ENCODE measurements at regions not wholly inside any gene's neighbourhood (a gene's known extent, or its start where the extent isn't known, plus 50 kb on each side); places are given as distances from the start of the nearest gene placed in this dataset.

DNA sequence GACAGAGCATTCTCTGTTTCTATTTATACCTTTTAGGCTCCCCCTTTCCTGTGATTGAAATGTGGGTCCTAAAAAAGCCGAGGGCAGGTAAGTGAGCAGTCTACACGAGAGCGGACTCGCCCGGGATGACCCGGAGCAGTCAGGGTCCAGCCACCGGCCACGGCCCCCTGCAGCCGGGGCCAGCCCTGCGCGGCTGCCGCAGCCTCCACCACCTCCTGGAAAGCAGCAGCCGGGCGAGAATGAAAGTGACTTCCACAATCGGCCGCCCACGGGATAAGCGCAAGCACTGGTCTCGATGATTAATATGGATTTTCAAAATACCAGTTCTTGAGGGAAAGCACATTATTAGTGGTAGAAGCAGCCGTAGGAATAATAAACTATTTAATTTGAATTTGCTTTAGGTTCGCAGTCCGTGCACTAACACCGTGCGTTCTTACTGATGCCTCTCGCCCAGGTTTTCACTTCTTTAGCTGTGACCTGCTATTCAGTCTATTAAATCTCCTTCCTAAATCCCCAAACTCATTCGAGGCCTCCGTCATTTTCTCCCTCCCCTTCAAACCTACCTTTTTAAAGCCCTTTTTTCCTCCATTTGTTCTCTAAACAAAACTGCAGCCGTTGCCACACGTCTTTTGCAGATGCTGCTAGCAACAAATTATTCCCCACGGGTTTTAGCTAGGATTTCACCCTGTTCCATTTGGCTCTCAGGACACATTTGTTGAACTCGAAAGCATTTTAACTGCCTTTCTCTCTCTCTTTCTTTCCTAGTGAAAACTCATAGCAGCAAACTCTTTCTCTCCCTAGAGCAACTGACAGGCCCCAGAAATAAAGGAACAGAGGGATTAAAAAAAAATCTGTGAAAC lies 1015.1 kb upstream of the PIK3C3 start:
- in situ Hi-C loops (cut with MboI; ENCODE audit: low pct_ligation_motif_present in 1 of 4, low pct_unique_long_range_greater_than_20kb in 1 of 4, low sequenced_read_pairs in 3 of 4): no loop called here
- Histone ChIP-seq H3K4me3 (no peak overlapping the region), H3K9me3 (no peaks in the 10 kb centered on the region), H3K27ac (no peak overlapping the region), H3K36me3 (no peaks in the 10 kb centered on the region), H3K27me3 (no peaks in the 10 kb centered on the region), H3K4me1 (no peaks in the 10 kb centered on the region)
- no peak for DNase-seq
- 84 to 86% methylated on average over 27 to 31 of the region's 31 CpGs for WGBS, 2 donors (ENCODE audit: low coverage in 1 of 2)
- intact Hi-C loops (cut with DNase I; ENCODE audit: low total_unique reads): no loop called here
- TF ChIP-seq, protein P1, sequence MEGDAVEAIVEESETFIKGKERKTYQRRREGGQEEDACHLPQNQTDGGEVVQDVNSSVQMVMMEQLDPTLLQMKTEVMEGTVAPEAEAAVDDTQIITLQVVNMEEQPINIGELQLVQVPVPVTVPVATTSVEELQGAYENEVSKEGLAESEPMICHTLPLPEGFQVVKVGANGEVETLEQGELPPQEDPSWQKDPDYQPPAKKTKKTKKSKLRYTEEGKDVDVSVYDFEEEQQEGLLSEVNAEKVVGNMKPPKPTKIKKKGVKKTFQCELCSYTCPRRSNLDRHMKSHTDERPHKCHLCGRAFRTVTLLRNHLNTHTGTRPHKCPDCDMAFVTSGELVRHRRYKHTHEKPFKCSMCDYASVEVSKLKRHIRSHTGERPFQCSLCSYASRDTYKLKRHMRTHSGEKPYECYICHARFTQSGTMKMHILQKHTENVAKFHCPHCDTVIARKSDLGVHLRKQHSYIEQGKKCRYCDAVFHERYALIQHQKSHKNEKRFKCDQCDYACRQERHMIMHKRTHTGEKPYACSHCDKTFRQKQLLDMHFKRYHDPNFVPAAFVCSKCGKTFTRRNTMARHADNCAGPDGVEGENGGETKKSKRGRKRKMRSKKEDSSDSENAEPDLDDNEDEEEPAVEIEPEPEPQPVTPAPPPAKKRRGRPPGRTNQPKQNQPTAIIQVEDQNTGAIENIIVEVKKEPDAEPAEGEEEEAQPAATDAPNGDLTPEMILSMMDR (IDR thresholded peaks at IDR 0.05): no peak
- TF ChIP-seq POLR2AphosphoS5 (IDR thresholded peaks at IDR 0.05) (no peak), EP300 (IDR thresholded peaks at IDR 0.05; ENCODE audit: low read depth) (no peak), POLR2A (IDR thresholded peaks at IDR 0.05) (no peak)

DNA sequence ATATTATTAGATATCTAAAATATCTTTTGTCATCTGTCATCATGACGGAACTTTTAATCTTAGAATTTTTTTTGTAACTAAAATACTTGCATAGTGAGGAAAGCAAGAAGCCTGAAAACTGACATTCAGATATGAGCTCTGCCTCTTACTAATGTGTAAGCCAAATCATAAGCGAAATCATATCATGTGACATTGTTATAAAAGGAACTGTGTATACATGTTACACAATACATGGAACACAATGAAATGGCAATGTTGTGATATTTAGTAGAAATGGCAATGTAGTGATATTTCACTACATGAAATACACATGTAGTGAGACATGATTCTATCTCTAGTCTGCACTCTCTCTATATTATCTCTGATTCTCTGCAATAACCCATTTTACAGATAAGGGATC lies 1016.4 kb upstream of the PIK3C3 start:
- H3K4me3 ChIP-seq: no peak overlapping the region
- in situ Hi-C loops (cut with MboI; ENCODE audit: low pct_ligation_motif_present in 1 of 4, low pct_unique_long_range_greater_than_20kb in 1 of 4, low sequenced_read_pairs in 3 of 4) (no loop called here), intact Hi-C loops (cut with DNase I; ENCODE audit: low total_unique reads) (no loop called here)
- TF ChIP-seq POLR2A (IDR thresholded peaks at IDR 0.05) (no peak), POLR2AphosphoS5 (IDR thresholded peaks at IDR 0.05) (no peak), EP300 (IDR thresholded peaks at IDR 0.05; ENCODE audit: low read depth) (no peak)
- TF ChIP-seq, protein P1 (IDR thresholded peaks at IDR 0.05): no peak
- H3K9me3 ChIP-seq: no peaks in the 10 kb centered on the region
- H3K27ac ChIP-seq: no peak overlapping the region
- no peak for DNase-seq
- H3K36me3 ChIP-seq: no peaks in the 10 kb centered on the region
- WGBS, 2 donors (ENCODE audit: low coverage in 1 of 2): 74 to 81% methylated on average over 2 of the region's 2 CpGs
- no peaks in the 10 kb centered on the region for H3K4me1 ChIP-seq
- no peaks in the 10 kb centered on the region for H3K27me3 ChIP-seq

DNA sequence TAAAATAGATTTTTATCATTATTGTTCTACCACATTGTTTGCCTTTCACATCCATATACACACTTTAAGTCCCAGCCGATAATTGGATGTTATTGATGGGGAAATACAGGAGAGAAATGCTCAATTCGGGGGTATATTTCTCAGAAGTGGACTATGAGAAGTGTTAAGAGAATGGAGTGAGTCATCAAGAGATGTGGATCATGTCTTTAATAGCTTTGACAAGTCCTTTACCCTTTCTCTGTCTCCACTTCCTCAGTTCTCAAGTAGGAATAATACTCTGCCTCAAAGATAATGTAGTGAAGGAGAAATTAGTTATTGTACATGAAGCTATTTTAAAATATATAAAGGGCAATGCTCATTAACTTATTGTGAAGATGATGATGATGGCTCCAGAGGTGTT lies 1017.6 kb upstream of the PIK3C3 start:
- DNase-seq: no peak
- intact Hi-C loops (cut with DNase I; ENCODE audit: low total_unique reads): no loop called here
- Histone ChIP-seq H3K27ac (no peak overlapping the region), H3K4me1 (no peaks in the 10 kb centered on the region), H3K27me3 (no peaks in the 10 kb centered on the region), H3K9me3 (no peaks in the 10 kb centered on the region), H3K4me3 (no peak overlapping the region), H3K36me3 (no peaks in the 10 kb centered on the region)
- in situ Hi-C loops (cut with MboI; ENCODE audit: low pct_ligation_motif_present in 1 of 4, low pct_unique_long_range_greater_than_20kb in 1 of 4, low sequenced_read_pairs in 3 of 4): no loop called here
- TF ChIP-seq, protein P1 (IDR thresholded peaks at IDR 0.05): no peak
- TF ChIP-seq POLR2AphosphoS5 (IDR thresholded peaks at IDR 0.05): no peak
- TF ChIP-seq EP300 (IDR thresholded peaks at IDR 0.05; ENCODE audit: low read depth): no peak
- no peak for TF ChIP-seq POLR2A (IDR thresholded peaks at IDR 0.05)
- 84 to 86% methylated on average over 2 of the region's 2 CpGs for WGBS, 2 donors (ENCODE audit: low coverage in 1 of 2)

DNA sequence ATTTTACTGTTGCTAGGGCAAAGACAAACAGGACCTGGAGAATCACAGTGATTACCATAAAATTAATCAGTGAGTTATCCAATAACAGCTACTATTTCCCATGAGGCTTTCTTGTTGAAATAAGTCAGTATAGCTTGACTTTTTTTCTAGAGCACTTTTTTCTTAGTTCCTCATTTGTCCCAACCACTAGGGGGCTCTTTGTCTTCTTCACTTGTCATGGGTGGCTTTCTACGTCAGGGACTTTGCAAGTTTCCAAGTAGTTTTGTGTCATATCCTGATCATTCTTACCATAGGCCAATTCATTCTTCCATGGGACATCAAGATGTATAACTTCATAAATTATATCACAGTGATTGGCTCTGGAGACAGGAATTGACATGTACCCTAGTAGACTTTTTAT lies 1019.6 kb upstream of the PIK3C3 start:
- no peak for TF ChIP-seq POLR2A (IDR thresholded peaks at IDR 0.05)
- TF ChIP-seq, protein P1 (IDR thresholded peaks at IDR 0.05): peak in 3 of 5 experiments; percentile 14 to 35 (median 15)
- TF ChIP-seq POLR2AphosphoS5 (IDR thresholded peaks at IDR 0.05): no peak
- no peak for TF ChIP-seq EP300 (IDR thresholded peaks at IDR 0.05; ENCODE audit: low read depth)
- in situ Hi-C loops (cut with MboI; ENCODE audit: low pct_ligation_motif_present in 1 of 4, low pct_unique_long_range_greater_than_20kb in 1 of 4, low sequenced_read_pairs in 3 of 4): no loop called here
- H3K36me3 ChIP-seq: no peaks in the 10 kb centered on the region
- DNase-seq: no peak
- 23 to 40% methylated on average over 1 of the region's 1 CpG for WGBS, 2 donors (ENCODE audit: low coverage in 1 of 2)
- H3K27ac ChIP-seq: no peak overlapping the region
- H3K4me3 ChIP-seq: no peak overlapping the region
- no peaks in the 10 kb centered on the region for H3K4me1 ChIP-seq
- H3K27me3 ChIP-seq: no peaks in the 10 kb centered on the region
- H3K9me3 ChIP-seq: no peaks in the 10 kb centered on the region
- intact Hi-C loops (cut with DNase I; ENCODE audit: low total_unique reads): no loop called here
